GM06990 (cell line): ENCODE measurements at regions not wholly inside any gene's neighbourhood (a gene's known extent, or its start where the extent isn't known, plus 50 kb on each side); places are given as distances from the start of the nearest gene placed in this dataset.

Experiments used
- DNase-seq: peaks from one replicate; pipeline ENCODE4 v3.0.0-alpha.2; 2011; ENCODE audit not compliant: insufficient read length; ENCODE audit errors: extremely low read depth
- H3K27me3 ChIP-seq: replicated peaks from 2 replicates; pipeline ENCODE4 v1.6.0; 2011; ENCODE audit warnings: low read length; ENCODE audit not compliant: control insufficient read depth, insufficient read depth
- H3K36me3 ChIP-seq: 2 replicates; pipeline ENCODE4 v1.5.1; 2011; ENCODE audit warnings: low read length; ENCODE audit not compliant: control insufficient read depth, insufficient read depth
- H3K4me3 ChIP-seq: replicated peaks from 2 replicates; pipeline ENCODE4 v1.5.1; 2011; ENCODE audit warnings: low read depth, mild to moderate bottlenecking, control low read depth, low read length
- CTCF ChIP-seq: IDR thresholded peaks from 2 replicates; pipeline ENCODE4 v1.5.1; 2011; ENCODE audit warnings: low read length, control low read depth, mild to moderate bottlenecking, inconsistent platforms; ENCODE audit not compliant: insufficient read depth, poor library complexity, severe bottlenecking

GRCh38 chr16:51416926-51417325, 265.9 kb upstream of the SALL1 start:
- Histone ChIP-seq H3K36me3 (no peaks in the 10 kb centered on the region), H3K27me3 (no peaks in the 10 kb centered on the region), H3K4me3 (no peak overlapping the region)
- no peak for TF ChIP-seq CTCF
- no peak for DNase-seq

- no peak for TF ChIP-seq CTCF
- no peaks in the 10 kb centered on the region for H3K27me3 ChIP-seq
- DNase-seq, result no peak
- H3K4me3 ChIP-seq, result no peak overlapping the region
- no peaks in the 10 kb centered on the region for H3K36me3 ChIP-seq
Observed at GRCh38 chr16:51410125-51410524, 259.1 kb upstream of the SALL1 start.

GRCh38 chr16:51409001-51409675, 258.1 kb upstream of the SALL1 start:
- Histone ChIP-seq H3K36me3 (no peaks in the 10 kb centered on the region), H3K4me3 (no peak overlapping the region), H3K27me3 (no peaks in the 10 kb centered on the region)
- DNase-seq, result no peak
- no peak for TF ChIP-seq CTCF

- Histone ChIP-seq H3K36me3 (no peaks in the 10 kb centered on the region), H3K27me3 (no peaks in the 10 kb centered on the region; the same call in 1 of the 2 replicates), H3K4me3 (no peak overlapping the region)
- TF ChIP-seq CTCF, result no peak
- no peak for DNase-seq
Observed at GRCh38 chr16:51408357-51408756, 257.3 kb upstream of the SALL1 start.

GRCh38 chr16:51407921-51408320, 256.9 kb upstream of the SALL1 start:
- Histone ChIP-seq H3K27me3 (no peaks in the 10 kb centered on the region; the same call in 1 of the 2 replicates), H3K4me3 (no peak overlapping the region), H3K36me3 (no peaks in the 10 kb centered on the region)
- TF ChIP-seq CTCF, result no peak
- no peak for DNase-seq

- Histone ChIP-seq H3K27me3 (no peaks in the 10 kb centered on the region; the same call in 1 of the 2 replicates), H3K36me3 (no peaks in the 10 kb centered on the region), H3K4me3 (no peak overlapping the region)
- DNase-seq, result no peak
- TF ChIP-seq CTCF, result no peak
Observed at GRCh38 chr16:51407199-51407598, 256.1 kb upstream of the SALL1 start.
